NB4 (cell line): ENCODE measurements at regions not wholly inside any gene's neighbourhood (a gene's known extent, or its start where the extent isn't known, plus 50 kb on each side); places are given as distances from the start of the nearest gene placed in this dataset.

Source experiments
- CTCF ChIP-seq: IDR thresholded peaks from one replicate; pipeline ENCODE4 v1.5.1; 2012; ENCODE audit warnings: low read depth, low read length
- MYC ChIP-seq: IDR thresholded peaks from 2 replicates; pipeline ENCODE4 v1.6.1; 2011; ENCODE audit warnings: low read depth, low read length

DNA sequence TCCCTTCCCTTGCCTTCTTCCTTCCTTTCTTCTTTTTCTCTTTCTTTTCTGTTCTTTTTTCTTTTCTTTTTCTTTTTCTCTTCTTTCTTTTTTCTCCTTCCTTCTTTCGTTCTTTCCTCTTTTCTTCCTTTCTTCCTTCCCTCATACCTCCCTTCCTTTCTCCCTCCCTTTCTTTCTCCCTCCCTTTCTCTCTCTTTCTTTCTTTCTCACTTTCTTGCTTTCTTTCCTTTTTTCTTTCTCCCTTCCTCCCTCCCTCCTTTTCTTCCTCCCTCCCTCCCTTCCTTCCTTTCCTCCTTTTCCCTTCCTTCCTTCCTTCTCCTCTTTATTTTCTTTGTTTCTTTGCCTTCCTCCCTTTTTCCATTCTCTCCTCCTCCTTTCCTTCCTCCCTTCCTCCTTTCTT, 96.3 kb downstream of the POM121L12 start:
- TF ChIP-seq CTCF (no peak), MYC (no peak)
